OCI-LY7 (cell line): ENCODE measurements at regions not wholly inside any gene's neighbourhood (a gene's known extent, or its start where the extent isn't known, plus 50 kb on each side); places are given as distances from the start of the nearest gene placed in this dataset.

Experiments
- BruUV-seq: library from RNA; stranded (reverse); fragments of 400-500 nt; replicated peaks from 2 replicates; lab custom pipeline; 2021; lab: Mats Ljungman, UMichigan
- CTCF ChIA-PET: fragments of 300-600 bp; sonication (Branson Sonifier 250); formaldehyde crosslinking; loops from one replicate; lab custom pipeline; 2022; ENCODE audit warnings: antibody characterized with exemption; ENCODE audit not compliant: unreplicated experiment; lab: Charles Lee
- POLR2A ChIA-PET: fragments of 300-600 bp; sonication (Branson Sonifier 250); formaldehyde crosslinking; loops from one replicate; lab custom pipeline; 2022; ENCODE audit warnings: antibody characterized with exemption; lab: Charles Lee
- DNase-seq: peaks from one replicate; pipeline ENCODE4 v3.0.0-alpha.2; 2015; ENCODE audit warnings: low spot score
- H2AFZ ChIP-seq: fragments of 200-600 bp; sonication (generic), shearing (Covaris generic); 2 replicates; pipeline ENCODE4 v1.6.1; 2014; ENCODE audit warnings: mild to moderate bottlenecking, antibody characterized with exemption, low read length, moderate library complexity
- H3K27ac ChIP-seq: fragments of 200-600 bp; sonication (generic); 2 replicates; pipeline ENCODE4 v1.5.1; 2014; ENCODE audit warnings: mixed run types, low read depth, mild to moderate bottlenecking, moderate library complexity, low read length, inconsistent platforms; ENCODE audit not compliant: poor library complexity, severe bottlenecking
- H3K36me3 ChIP-seq: fragments of 200-600 bp; sonication (generic); 2 replicates; pipeline ENCODE4 v1.6.1; 2014; ENCODE audit warnings: mild to moderate bottlenecking, antibody characterized with exemption, low read length, moderate library complexity, mixed read lengths; ENCODE audit not compliant: insufficient read depth
- H3K4me1 ChIP-seq: fragments of 200-600 bp; sonication (generic); 2 replicates; pipeline ENCODE4 v1.5.1; 2014; ENCODE audit warnings: mild to moderate bottlenecking, low read length; ENCODE audit not compliant: insufficient read depth, poor library complexity, severe bottlenecking
- H3K4me2 ChIP-seq: fragments of 200-600 bp; sonication (generic); 2 replicates; pipeline ENCODE4 v1.6.1; 2014; ENCODE audit warnings: mild to moderate bottlenecking, low read length
- H3K4me3 ChIP-seq: fragments of 200-600 bp; sonication (generic); 2 replicates; pipeline ENCODE4 v1.5.1; 2014; ENCODE audit warnings: mild to moderate bottlenecking, low read depth, low read length; ENCODE audit not compliant: poor library complexity, severe bottlenecking
- H3K79me2 ChIP-seq: fragments of 200-600 bp; sonication (generic); 2 replicates; pipeline ENCODE4 v1.6.1; 2016; ENCODE audit warnings: low read depth, mild to moderate bottlenecking, low read length, moderate library complexity, mixed read lengths; ENCODE audit not compliant: insufficient read depth
- H3K9me2 ChIP-seq: fragments of 200-600 bp; sonication (generic); 2 replicates; pipeline ENCODE4 v1.6.1; 2016; ENCODE audit warnings: mild to moderate bottlenecking, low read length, mixed read lengths; ENCODE audit not compliant: insufficient read depth
- H3K9me3 ChIP-seq: fragments of 200-600 bp; sonication (generic); 2 replicates; pipeline ENCODE4 v1.6.1; 2014; ENCODE audit warnings: mild to moderate bottlenecking, mixed run types, low read length, mixed read lengths
- H4K20me1 ChIP-seq: fragments of 200-600 bp; sonication (generic); 2 replicates; pipeline ENCODE4 v1.6.1; 2014; ENCODE audit warnings: mild to moderate bottlenecking, antibody characterized with exemption, low read length, moderate library complexity, mixed read lengths; ENCODE audit not compliant: insufficient read depth
- CTCF ChIP-seq: fragments of 200-600 bp; sonication (generic); conservative IDR thresholded peaks from 2 replicates; pipeline ENCODE4 v1.5.1; 2014; ENCODE audit warnings: mild to moderate bottlenecking, antibody characterized with exemption, low read length, moderate library complexity, mixed read lengths
- EZH2phosphoT487 ChIP-seq: fragments of 200-600 bp; sonication (generic); IDR thresholded peaks from 2 replicates; pipeline ENCODE4 v1.6.1; 2018; ENCODE audit warnings: low read depth, borderline replicate concordance, mild to moderate bottlenecking, mixed run types, antibody characterized with exemption, low read length, moderate library complexity, mixed read lengths
- intact Hi-C: fragments of 100-400 bp; cut with micrococcal nuclease; formaldehyde crosslinking; loops from one replicate; pipeline ENCODE4 v1.10.0; 2022; ENCODE audit not compliant: unreplicated experiment

GRCh38 chr17:70610161-70610560 lies 440.8 kb downstream of the KCNJ2 start:
- CTCF ChIA-PET = no interaction called here
- no peak for DNase-seq
- intact Hi-C loops = no loop called here
- POLR2A ChIA-PET = interaction anchor here (0.9 kb wide), 1 partner anchor 21 kb away, joined by 3 read pairs; no protein-coding TSS in a partner anchor
- TF ChIP-seq EZH2phosphoT487 (no peak), CTCF (no peak)
- Histone ChIP-seq H3K79me2 (no peaks in the 10 kb centered on the region), H3K9me3 (no peaks in the 10 kb centered on the region), H3K4me1 (no peaks in the 10 kb centered on the region), H4K20me1 (no peaks in the 10 kb centered on the region), H3K27ac (no peak overlapping the region), H2AFZ (no peak overlapping the region), H3K9me2 (no peaks in the 10 kb centered on the region), H3K4me3 (no peak overlapping the region), H3K4me2 (no peak overlapping the region), H3K36me3 (no peaks in the 10 kb centered on the region)
- BruUV-seq = no TSS peak

GRCh38 chr17:70613681-70614080 lies 444.3 kb downstream of the KCNJ2 start:
- H3K27ac ChIP-seq = no peak overlapping the region
- POLR2A ChIA-PET = no interaction called here
- no peak for DNase-seq
- intact Hi-C loops = no loop called here
- no peak overlapping the region for H3K4me2 ChIP-seq
- no peak overlapping the region for H2AFZ ChIP-seq
- no peaks in the 10 kb centered on the region for H3K9me2 ChIP-seq
- H3K4me3 ChIP-seq = no peak overlapping the region
- no peak for TF ChIP-seq EZH2phosphoT487
- no peak for TF ChIP-seq CTCF
- H3K9me3 ChIP-seq = no peaks in the 10 kb centered on the region
- no peaks in the 10 kb centered on the region for H3K79me2 ChIP-seq
- no peaks in the 10 kb centered on the region for H4K20me1 ChIP-seq
- BruUV-seq = no TSS peak
- H3K4me1 ChIP-seq = no peaks in the 10 kb centered on the region
- H3K36me3 ChIP-seq = no peaks in the 10 kb centered on the region
- CTCF ChIA-PET = no interaction called here

- CTCF ChIA-PET = no interaction called here
- BruUV-seq = no TSS peak
- TF ChIP-seq EZH2phosphoT487 (no peak), CTCF (no peak)
These were observed 446.5 kb downstream of the KCNJ2 start for GRCh38 chr17:70615831-70616230.

More at GRCh38 chr17:70615831-70616230, 446.5 kb downstream of the KCNJ2 start:
- Histone ChIP-seq H4K20me1 (no peaks in the 10 kb centered on the region), H3K27ac (no peak overlapping the region), H3K9me3 (no peaks in the 10 kb centered on the region), H3K79me2 (no peaks in the 10 kb centered on the region), H3K9me2 (no peaks in the 10 kb centered on the region), H3K36me3 (no peaks in the 10 kb centered on the region), H3K4me3 (no peak overlapping the region), H2AFZ (no peak overlapping the region), H3K4me1 (no peaks in the 10 kb centered on the region), H3K4me2 (no peak overlapping the region)
- DNase-seq = no peak
- intact Hi-C loops = no loop called here
- POLR2A ChIA-PET = no interaction called here
